MM.1S (cell line): ENCODE measurements at regions not wholly inside any gene's neighbourhood (a gene's known extent, or its start where the extent isn't known, plus 50 kb on each side); places are given as distances from the start of the nearest gene placed in this dataset.

Source experiments
- DNase-seq: peaks from one replicate; pipeline ENCODE4 v3.0.0-alpha.2; 2015
- H2AFZ ChIP-seq: fragments of 300-600 bp; sonication (generic); 2 replicates; pipeline ENCODE4 v1.6.0; 2016; ENCODE audit warnings: antibody characterized with exemption, low read length
- H3F3A ChIP-seq: fragments of 300-600 bp; sonication (generic); 2 replicates; pipeline ENCODE4 v1.6.1; 2016; ENCODE audit warnings: mild to moderate bottlenecking, antibody characterized with exemption, low read length, moderate library complexity, mixed read lengths; ENCODE audit not compliant: insufficient read depth
- H3K27ac ChIP-seq: fragments of 300-600 bp; sonication (generic); 2 replicates; pipeline ENCODE4 v1.5.1; 2016; ENCODE audit warnings: mild to moderate bottlenecking, low read length
- H3K27me3 ChIP-seq: fragments of 300-600 bp; sonication (generic); replicated peaks from 2 replicates; pipeline ENCODE4 v1.6.0; 2016; ENCODE audit warnings: low read length; ENCODE audit not compliant: insufficient read depth
- H3K36me3 ChIP-seq: fragments of 300-600 bp; sonication (generic); replicated peaks from 2 replicates; pipeline ENCODE4 v1.6.1; 2016; ENCODE audit warnings: mild to moderate bottlenecking, low read length, mixed read lengths; ENCODE audit not compliant: insufficient read depth
- H3K4me1 ChIP-seq: fragments of 300-600 bp; sonication (generic); 2 replicates; pipeline ENCODE4 v1.6.1; 2016; ENCODE audit warnings: low read length, mixed read lengths
- H3K4me2 ChIP-seq: fragments of 300-600 bp; sonication (generic); 2 replicates; pipeline ENCODE4 v1.6.0; 2016; ENCODE audit warnings: low read depth, low read length
- H3K4me3 ChIP-seq: fragments of 300-600 bp; sonication (generic); 2 replicates; pipeline ENCODE4 v1.5.1; 2016; ENCODE audit warnings: low read length, mixed read lengths
- H3K79me2 ChIP-seq: fragments of 300-600 bp; sonication (generic); 2 replicates; pipeline ENCODE4 v1.6.1; 2016; ENCODE audit warnings: mixed run types, low read length, mixed read lengths
- H3K9ac ChIP-seq: fragments of 300-600 bp; sonication (generic); 2 replicates; pipeline ENCODE4 v1.6.1; 2016; ENCODE audit warnings: low read length, mixed read lengths
- H3K9me2 ChIP-seq: fragments of 300-600 bp; sonication (generic); replicated peaks from 2 replicates; pipeline ENCODE4 v1.6.1; 2016; ENCODE audit warnings: mild to moderate bottlenecking, low read length, mixed read lengths; ENCODE audit not compliant: insufficient read depth
- H3K9me3 ChIP-seq: fragments of 300-600 bp; sonication (generic); replicated peaks from 2 replicates; pipeline ENCODE4 v1.6.1; 2016; ENCODE audit warnings: mild to moderate bottlenecking, low read length, mixed read lengths; ENCODE audit not compliant: insufficient read depth
- H4K20me1 ChIP-seq: fragments of 300-600 bp; sonication (generic); 2 replicates; pipeline ENCODE4 v1.6.1; 2016; ENCODE audit warnings: mild to moderate bottlenecking, low read length, moderate library complexity, mixed read lengths; ENCODE audit not compliant: insufficient read depth
- CTCF ChIP-seq: fragments of 300-600 bp; sonication (generic); IDR thresholded peaks from 2 replicates; pipeline ENCODE4 v1.5.1; 2016; ENCODE audit warnings: antibody characterized with exemption, low read length, mixed read lengths
- EZH2 ChIP-seq: fragments of 300-600 bp; sonication (generic); optimal IDR thresholded peaks from 2 replicates; pipeline ENCODE3; 2017; ENCODE audit warnings: low read depth, mild to moderate bottlenecking, antibody characterized with exemption, low read length, mixed read lengths
- EZH2phosphoT487 ChIP-seq: fragments of 300-600 bp; sonication (generic); IDR thresholded peaks from 2 replicates; pipeline ENCODE4 v1.6.1; 2018; ENCODE audit warnings: antibody characterized with exemption, low read length

GRCh38 chr12:116454076-116454475, 105.1 kb upstream of the MAP1LC3B2 start:
- Histone ChIP-seq H3K27me3 (no peaks in the 10 kb centered on the region), H3K9me2 (no peaks in the 10 kb centered on the region), H3K36me3 (no peaks in the 10 kb centered on the region), H2AFZ (no peak overlapping the region), H3K9ac (no peak overlapping the region), H3K27ac (no peak overlapping the region), H3F3A (no peaks in the 10 kb centered on the region), H4K20me1 (no peaks in the 10 kb centered on the region), H3K4me1 (no peaks in the 10 kb centered on the region), H3K4me3 (no peak overlapping the region), H3K4me2 (no peak overlapping the region), H3K79me2 (no peaks in the 10 kb centered on the region), H3K9me3 (no peaks in the 10 kb centered on the region)
- TF ChIP-seq EZH2phosphoT487 (no peak), EZH2 (no peak), CTCF (no peak)
- DNase-seq = no peak

GRCh38 chr12:116454950-116455447, 104.2 kb upstream of the MAP1LC3B2 start:
- H3K9me3 ChIP-seq = no peaks in the 10 kb centered on the region
- no peaks in the 10 kb centered on the region for H3K36me3 ChIP-seq
- no peaks in the 10 kb centered on the region for H3K79me2 ChIP-seq
- no peak overlapping the region for H2AFZ ChIP-seq
- H3K9ac ChIP-seq = no peak overlapping the region
- no peak for DNase-seq
- H3K4me2 ChIP-seq = no peak overlapping the region
- no peaks in the 10 kb centered on the region for H3K4me1 ChIP-seq
- H3K27ac ChIP-seq = no peak overlapping the region
- H3K27me3 ChIP-seq = no peaks in the 10 kb centered on the region
- H3F3A ChIP-seq = no peaks in the 10 kb centered on the region
- no peaks in the 10 kb centered on the region for H3K9me2 ChIP-seq
- H4K20me1 ChIP-seq = no peaks in the 10 kb centered on the region
- H3K4me3 ChIP-seq = no peak overlapping the region
- TF ChIP-seq EZH2phosphoT487 = no peak

GRCh38 chr12:116455540-116456329, 103.4 kb upstream of the MAP1LC3B2 start:
- H2AFZ ChIP-seq = no peak overlapping the region
- no peak overlapping the region for H3K4me2 ChIP-seq
- TF ChIP-seq CTCF (no peak), EZH2 (no peak)
- no peaks in the 10 kb centered on the region for H3K4me1 ChIP-seq
- no peaks in the 10 kb centered on the region for H3F3A ChIP-seq
- H3K9ac ChIP-seq = no peak overlapping the region
- H3K36me3 ChIP-seq = no peaks in the 10 kb centered on the region
- no peaks in the 10 kb centered on the region for H3K79me2 ChIP-seq
- DNase-seq = no peak
- no peak overlapping the region for H3K4me3 ChIP-seq
- no peaks in the 10 kb centered on the region for H3K9me2 ChIP-seq
- H3K9me3 ChIP-seq = no peaks in the 10 kb centered on the region
- H4K20me1 ChIP-seq = no peaks in the 10 kb centered on the region
- H3K27me3 ChIP-seq = no peaks in the 10 kb centered on the region
- H3K27ac ChIP-seq = no peak overlapping the region

- Histone ChIP-seq H3K36me3 (no peaks in the 10 kb centered on the region), H3F3A (no peaks in the 10 kb centered on the region), H3K4me2 (no peak overlapping the region), H3K4me3 (no peak overlapping the region), H3K27me3 (no peaks in the 10 kb centered on the region), H3K9ac (no peak overlapping the region), H3K79me2 (no peaks in the 10 kb centered on the region), H3K27ac (no peak overlapping the region), H3K9me2 (no peaks in the 10 kb centered on the region), H2AFZ (no peak overlapping the region), H4K20me1 (no peaks in the 10 kb centered on the region), H3K4me1 (no peaks in the 10 kb centered on the region), H3K9me3 (no peaks in the 10 kb centered on the region)
- no peak for DNase-seq
- no peak for TF ChIP-seq CTCF
- TF ChIP-seq EZH2phosphoT487 = no peak
- no peak for TF ChIP-seq EZH2
Observed at GRCh38 chr12:116456330-116457082, 102.7 kb upstream of the MAP1LC3B2 start.
